ENCODE measurements at regions not wholly inside any gene's neighbourhood (a gene's known extent, or its start where the extent isn't known, plus 50 kb on each side); places are given as distances from the start of the nearest gene placed in this dataset.

- DNase-seq, result no peak
Measured at GRCh38 chr13:105153611-105154010, 1381.9 kb downstream of the EFNB2 start.

- no peak for DNase-seq
Measured at GRCh38 chr13:105151639-105152038, 1383.8 kb downstream of the EFNB2 start.

GRCh38 chr13:105147461-105147860, 1388.0 kb downstream of the EFNB2 start:
- DNase-seq, result no peak

GRCh38 chr13:105144936-105145335, 1390.5 kb downstream of the EFNB2 start:
- no peak for DNase-seq

GRCh38 chr13:105144020-105144419, 1391.4 kb downstream of the EFNB2 start:
- no peak for DNase-seq

GRCh38 chr13:105142556-105142955, 1392.9 kb downstream of the EFNB2 start:
- no peak for DNase-seq

GRCh38 chr13:105139380-105140285, 1395.8 kb downstream of the EFNB2 start:
- DNase-seq, result peak; percentile 61

- no peak for DNase-seq
Measured at GRCh38 chr13:105139048-105139379, 1396.4 kb downstream of the EFNB2 start.

GRCh38 chr13:105135852-105136615, 1399.4 kb downstream of the EFNB2 start:
- no peak for DNase-seq

- DNase-seq, result no peak
Measured at GRCh38 chr13:105127732-105128131, 1407.7 kb downstream of the EFNB2 start.

- DNase-seq, result no peak
Measured at GRCh38 chr13:105121221-105121620, 1414.2 kb downstream of the EFNB2 start.

- no peak for DNase-seq
Measured at GRCh38 chr13:105118426-105118985, 1417.0 kb downstream of the EFNB2 start.

GRCh38 chr13:105116966-105117365, 1418.5 kb downstream of the EFNB2 start:
- DNase-seq, result no peak

- no peak for DNase-seq
Measured at GRCh38 chr13:105112561-105112960, 1422.9 kb downstream of the EFNB2 start.

- no peak for DNase-seq
Measured at GRCh38 chr13:105107781-105108180, 1427.7 kb downstream of the EFNB2 start.

- DNase-seq, result no peak
Measured at GRCh38 chr13:105105471-105105870, 1430.0 kb downstream of the EFNB2 start.

- no peak for DNase-seq
Measured at GRCh38 chr13:105097521-105097920, 1437.9 kb downstream of the EFNB2 start.

GRCh38 chr13:105089858-105090643, 1445.4 kb downstream of the EFNB2 start:
- DNase-seq, result no peak

- no peak for DNase-seq
Measured at GRCh38 chr13:105087945-105088344, 1447.5 kb downstream of the EFNB2 start.

- DNase-seq, result no peak
Measured at GRCh38 chr13:105084931-105085330, 1450.5 kb downstream of the EFNB2 start.

GRCh38 chr13:105083992-105084391, 1451.5 kb downstream of the EFNB2 start:
- DNase-seq, result no peak

GRCh38 chr13:105074755-105075154, 1460.7 kb downstream of the EFNB2 start:
- DNase-seq, result no peak

- DNase-seq, result no peak
Measured at GRCh38 chr13:105073041-105073440, 1462.4 kb downstream of the EFNB2 start.
